ENCODE measurements at regions not wholly inside any gene's neighbourhood (a gene's known extent, or its start where the extent isn't known, plus 50 kb on each side); places are given as distances from the start of the nearest gene placed in this dataset.

DNA sequence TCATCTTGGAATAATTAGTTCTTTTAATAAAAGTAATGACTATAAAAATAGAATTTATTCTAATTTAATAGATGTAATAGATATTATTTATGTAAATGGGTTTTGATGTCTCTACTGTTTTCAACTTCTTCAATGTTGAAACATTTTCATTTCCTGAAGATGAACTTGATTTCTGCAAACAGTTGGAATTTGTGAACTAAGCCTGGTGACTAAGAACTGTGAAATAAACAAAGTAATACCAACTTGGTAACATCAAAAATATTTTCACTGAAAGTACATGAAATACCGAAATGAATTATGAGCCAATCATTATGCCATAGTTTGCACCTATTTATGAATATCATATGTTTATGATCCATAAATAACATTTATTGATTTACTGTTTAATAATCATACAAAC lies 143.8 kb upstream of the FGF10 start:
- TF ChIP-seq, protein P1, sequence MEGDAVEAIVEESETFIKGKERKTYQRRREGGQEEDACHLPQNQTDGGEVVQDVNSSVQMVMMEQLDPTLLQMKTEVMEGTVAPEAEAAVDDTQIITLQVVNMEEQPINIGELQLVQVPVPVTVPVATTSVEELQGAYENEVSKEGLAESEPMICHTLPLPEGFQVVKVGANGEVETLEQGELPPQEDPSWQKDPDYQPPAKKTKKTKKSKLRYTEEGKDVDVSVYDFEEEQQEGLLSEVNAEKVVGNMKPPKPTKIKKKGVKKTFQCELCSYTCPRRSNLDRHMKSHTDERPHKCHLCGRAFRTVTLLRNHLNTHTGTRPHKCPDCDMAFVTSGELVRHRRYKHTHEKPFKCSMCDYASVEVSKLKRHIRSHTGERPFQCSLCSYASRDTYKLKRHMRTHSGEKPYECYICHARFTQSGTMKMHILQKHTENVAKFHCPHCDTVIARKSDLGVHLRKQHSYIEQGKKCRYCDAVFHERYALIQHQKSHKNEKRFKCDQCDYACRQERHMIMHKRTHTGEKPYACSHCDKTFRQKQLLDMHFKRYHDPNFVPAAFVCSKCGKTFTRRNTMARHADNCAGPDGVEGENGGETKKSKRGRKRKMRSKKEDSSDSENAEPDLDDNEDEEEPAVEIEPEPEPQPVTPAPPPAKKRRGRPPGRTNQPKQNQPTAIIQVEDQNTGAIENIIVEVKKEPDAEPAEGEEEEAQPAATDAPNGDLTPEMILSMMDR (IDR thresholded peaks at IDR 0.05) = no peak
- no peak for TF ChIP-seq ZFX (IDR thresholded peaks at IDR 0.05; ENCODE audit: borderline replicate concordance)

Measured in 22Rv1 (cell line).